T1000 (cell line): ENCODE measurements at regions not wholly inside any gene's neighbourhood (a gene's known extent, or its start where the extent isn't known, plus 50 kb on each side); places are given as distances from the start of the nearest gene placed in this dataset.

Experiments used
- DNase-seq: peaks from one replicate; lab custom pipeline; 2025; ENCODE audit warnings: mixed read lengths; lab: John Stamatoyannopoulos, UW

GRCh38 chr17:56737421-56738161 lies 96.1 kb downstream of the C17orf67 start:
- no peak for DNase-seq

DNA sequence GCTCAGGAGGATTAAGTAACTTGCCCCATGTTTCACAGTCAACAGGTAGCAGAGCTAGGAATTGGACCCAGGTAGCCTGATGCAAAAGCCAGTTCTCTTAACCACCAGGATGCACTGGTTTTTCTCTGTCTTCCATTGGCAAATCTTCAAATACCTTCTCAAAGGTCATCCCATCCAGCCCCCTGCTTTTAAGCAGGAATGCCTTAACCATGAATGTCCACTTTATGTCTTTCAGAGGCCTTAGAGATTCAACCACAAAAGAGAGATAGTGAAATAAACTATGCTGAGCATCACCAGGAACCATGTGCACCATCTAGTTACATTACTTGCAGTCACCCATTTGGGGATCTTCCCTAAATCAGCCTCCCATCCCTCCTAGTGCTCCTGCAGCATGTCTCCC lies 94.3 kb downstream of the C17orf67 start:
- DNase-seq = no peak

DNA sequence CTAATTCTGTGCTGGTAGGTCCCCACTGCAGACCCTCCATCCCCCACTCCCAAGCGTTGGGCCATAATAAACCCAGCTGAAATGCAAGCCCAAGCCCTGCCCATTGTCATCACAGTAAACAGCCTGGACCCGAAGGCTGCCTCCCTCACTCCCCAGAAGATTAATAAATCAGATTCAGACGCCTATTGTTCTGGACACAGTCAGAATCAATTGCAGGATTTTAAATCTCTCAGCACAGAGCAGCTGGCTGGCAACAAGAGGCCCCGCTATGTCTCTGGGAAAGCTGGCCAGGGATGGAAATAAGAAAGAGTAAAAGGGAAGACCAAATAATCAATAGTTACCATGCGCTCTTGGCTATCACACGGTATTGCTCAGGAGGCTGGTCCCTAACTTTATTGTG lies 93.9 kb downstream of the C17orf67 start:
- no peak for DNase-seq

DNA sequence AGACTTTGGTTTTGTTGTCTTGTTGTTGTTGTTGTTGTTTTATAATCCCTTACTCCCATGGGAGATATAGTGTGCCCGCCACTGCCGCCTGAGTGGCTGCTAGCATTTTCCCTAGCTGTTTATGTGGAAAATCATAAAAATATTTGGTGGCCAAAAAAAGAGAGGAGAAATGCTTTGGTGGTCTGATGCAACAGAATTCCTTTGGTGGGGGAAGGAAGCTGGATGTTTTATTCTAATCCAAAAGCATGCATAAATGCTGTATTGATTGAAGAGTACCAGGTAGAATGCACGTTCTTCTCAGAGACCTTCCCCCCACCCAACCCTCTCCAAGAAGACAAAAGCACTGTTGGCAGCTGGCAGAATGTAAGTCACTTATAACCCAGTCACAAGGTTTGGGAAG lies 93.2 kb downstream of the C17orf67 start:
- no peak for DNase-seq
